Activated CD4-positive, alpha-beta T cell treated with anti-CD3 and anti-CD28 coated beads for 1 hour (primary cell): ENCODE measurements at regions not wholly inside any gene's neighbourhood (a gene's known extent, or its start where the extent isn't known, plus 50 kb on each side); places are given as distances from the start of the nearest gene placed in this dataset.
"Not testable (repeated sequence)": the region's sequence is repeated elsewhere in the genome, so short reads cannot be mapped to it uniquely, and the experiment has no call there.

Experiments
- DNase-seq: peaks from one replicate; pipeline ENCODE4 v3.0.0-alpha.2; 2020

GRCh38 chr22:17318817-17319216 is 50.4 kb upstream of the CECR2 start:
- no peak for DNase-seq

GRCh38 chr22:17315310-17315709 is 54.0 kb upstream of the CECR2 start:
- no peak for DNase-seq

DNA sequence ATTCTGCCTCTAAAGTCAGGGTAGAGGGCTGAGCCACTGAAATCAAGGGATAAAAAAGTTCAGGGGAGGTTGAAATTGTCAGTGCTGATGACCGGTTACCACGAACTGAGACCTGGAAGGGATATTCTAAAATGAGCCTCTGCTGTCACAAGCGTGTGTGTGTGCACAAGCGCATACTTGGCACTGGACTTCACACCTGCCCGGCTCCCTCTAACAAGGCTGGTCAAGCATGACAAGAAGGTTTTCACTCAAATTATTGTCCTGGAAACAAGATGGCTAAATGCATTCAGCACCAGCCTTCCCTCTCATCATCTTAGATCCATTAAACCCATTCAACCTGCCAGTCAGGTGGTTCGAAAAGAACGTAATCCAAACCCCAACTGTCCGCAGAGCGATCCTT is 54.8 kb upstream of the CECR2 start:
- no peak for DNase-seq

DNA sequence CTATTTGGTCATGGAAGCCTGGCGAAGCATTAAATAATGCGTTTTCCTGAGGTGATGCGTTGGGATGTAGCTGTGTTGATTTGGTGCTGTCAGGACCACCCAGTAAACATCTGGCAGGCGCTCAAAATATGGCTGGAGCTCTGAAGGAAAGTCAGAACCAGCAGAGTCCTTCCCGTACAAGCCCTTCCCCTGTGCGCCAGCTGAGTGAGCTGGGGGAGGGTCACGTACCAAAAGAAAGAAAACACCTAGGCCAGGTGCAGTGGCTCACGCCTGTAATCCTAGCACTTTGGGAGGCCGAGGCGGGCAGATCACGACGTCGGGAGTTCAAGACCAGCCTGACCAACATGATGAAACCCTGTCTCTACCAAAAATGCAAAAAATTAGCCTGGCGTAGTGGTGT is 55.6 kb upstream of the CECR2 start:
- no peak for DNase-seq

DNA sequence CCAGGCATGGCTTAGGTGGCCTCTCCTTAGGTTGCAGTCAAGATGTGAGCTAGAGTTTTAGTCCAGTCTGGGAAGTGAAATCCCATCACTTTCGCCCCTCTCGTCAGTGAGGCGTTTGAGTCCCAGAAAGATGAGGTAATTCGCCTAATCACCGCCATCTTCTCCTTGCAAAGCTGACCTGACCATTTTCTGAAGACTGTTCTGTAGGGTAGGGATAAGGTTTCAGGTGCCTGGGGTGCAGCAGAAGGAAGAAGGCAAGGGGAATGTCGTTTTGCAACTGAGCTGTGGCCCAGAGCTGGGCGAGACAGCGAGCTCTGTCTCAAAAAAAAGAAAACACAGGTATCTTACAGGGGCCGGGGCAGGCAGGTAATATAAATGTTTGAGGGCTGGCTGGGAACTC is 61.7 kb upstream of the CECR2 start:
- no peak for DNase-seq

- no peak for DNase-seq
Measured at GRCh38 chr22:17305076-17305475, 64.2 kb upstream of the CECR2 start.

- peak; percentile 39 for DNase-seq
Measured at GRCh38 chr22:17303840-17304779, 65.2 kb upstream of the CECR2 start.

GRCh38 chr22:17303441-17303839 is 65.8 kb upstream of the CECR2 start:
- no peak for DNase-seq

DNA sequence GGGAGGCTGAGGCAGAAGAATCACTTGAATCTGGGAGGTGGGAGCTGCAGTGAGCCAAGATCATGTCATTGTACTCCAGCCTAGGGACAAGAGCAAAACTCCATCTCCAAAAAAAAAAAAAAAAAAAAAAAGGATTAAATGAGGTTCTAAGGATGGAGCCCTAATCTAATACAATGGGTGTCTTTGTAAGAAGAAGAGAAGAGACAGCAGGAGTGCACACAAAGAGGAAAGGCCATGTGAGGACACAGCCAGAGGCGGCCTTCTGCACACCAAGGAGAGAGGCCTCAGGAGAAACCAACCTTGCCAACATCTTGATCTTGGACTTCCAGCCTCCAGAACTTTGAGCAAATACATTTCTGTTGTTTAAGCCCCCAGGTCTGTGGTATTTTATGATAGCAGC is 66.6 kb upstream of the CECR2 start:
- DNase-seq: no peak

DNA sequence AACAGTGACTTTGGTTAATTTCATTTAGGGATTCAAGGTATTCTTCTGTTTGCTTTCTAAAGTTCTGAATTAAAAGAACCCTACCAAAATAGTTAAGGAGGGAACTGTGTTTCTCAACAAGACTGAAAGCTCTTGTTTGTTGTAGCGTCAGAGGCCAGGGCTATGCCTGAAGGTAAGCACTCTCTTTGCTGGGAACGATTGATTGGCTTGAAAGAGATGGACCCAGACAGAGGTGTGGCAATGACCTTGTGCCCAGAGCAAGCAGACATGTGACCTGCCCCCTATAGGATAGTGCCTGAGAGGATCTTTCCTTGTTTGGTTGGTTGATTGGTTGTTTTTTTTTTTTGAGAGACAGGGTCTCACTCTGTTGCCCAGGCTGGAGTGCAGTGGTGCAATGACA is 68.3 kb upstream of the CECR2 start:
- DNase-seq: no peak

GRCh38 chr22:17298805-17299502 is 70.3 kb upstream of the CECR2 start:
- not testable (repeated sequence) for DNase-seq

- DNase-seq: no peak
Measured at GRCh38 chr22:17285656-17286055, 66.4 kb upstream of the ADA2 start.

- no peak for DNase-seq
Measured at GRCh38 chr22:17284888-17285287, 65.7 kb upstream of the ADA2 start.

DNA sequence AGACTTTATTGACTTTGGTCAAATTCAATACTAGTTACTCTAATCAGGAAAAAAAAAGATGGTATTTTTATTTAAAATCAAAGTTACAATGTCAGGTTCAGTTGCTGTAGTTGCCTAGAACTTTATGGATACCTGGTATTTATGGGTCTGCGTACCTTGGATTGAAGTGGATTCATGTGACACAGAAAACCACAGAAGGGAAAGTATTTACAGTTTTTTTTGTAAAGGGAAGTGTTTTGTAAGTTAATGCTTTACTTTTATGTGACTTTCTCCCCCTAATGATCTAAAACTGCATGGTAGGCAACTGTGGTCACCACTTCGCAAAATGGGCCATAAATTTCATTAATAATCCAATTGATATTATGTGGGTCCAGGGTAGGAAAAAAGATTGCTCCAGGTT is 65.2 kb upstream of the ADA2 start:
- DNase-seq: no peak

- not testable (repeated sequence) for DNase-seq
Measured at GRCh38 chr22:17283865-17284264, 64.6 kb upstream of the ADA2 start.

GRCh38 chr22:17283423-17283822 is 64.2 kb upstream of the ADA2 start:
- no peak for DNase-seq

- no peak for DNase-seq
Measured at GRCh38 chr22:17281440-17281841, 62.2 kb upstream of the ADA2 start.

GRCh38 chr22:17281026-17281425 is 61.8 kb upstream of the ADA2 start:
- DNase-seq: no peak

GRCh38 chr22:17272511-17272991 is 53.3 kb upstream of the ADA2 start:
- no peak for DNase-seq

GRCh38 chr22:17271711-17272451 is 52.6 kb upstream of the ADA2 start:
- DNase-seq: no peak

DNA sequence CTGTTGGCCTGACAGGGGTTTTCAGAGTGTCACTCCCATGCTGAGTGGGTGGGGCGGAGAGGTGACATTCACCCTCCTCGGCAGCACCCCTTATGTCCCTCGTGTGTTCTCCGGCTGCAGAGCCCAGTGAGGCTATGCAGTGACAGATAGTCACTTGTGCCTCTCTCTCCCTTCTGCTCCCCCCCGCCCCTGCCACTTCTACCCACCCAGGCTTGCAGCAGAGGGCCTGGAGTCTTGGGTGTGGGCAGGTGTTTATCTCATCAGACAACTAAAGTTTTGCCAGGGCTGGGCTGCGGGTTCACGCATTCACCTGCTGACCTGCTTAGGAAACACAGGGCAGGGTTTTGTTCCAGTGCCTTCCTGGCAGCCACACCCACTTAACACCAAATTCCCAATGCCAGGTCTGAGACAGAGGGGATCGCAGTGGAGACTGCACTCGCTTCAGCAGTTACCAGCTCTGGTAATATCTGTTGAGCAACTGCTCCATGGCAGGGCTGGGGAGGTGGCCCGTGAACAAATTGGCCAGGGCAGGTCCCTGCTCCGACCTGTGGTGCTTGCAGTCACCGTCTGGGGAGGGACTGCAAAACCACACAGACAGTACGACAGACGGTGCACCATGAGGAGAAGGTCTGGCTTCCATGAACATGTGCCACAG is 50.5 kb upstream of the ADA2 start:
- DNase-seq: no peak

DNA sequence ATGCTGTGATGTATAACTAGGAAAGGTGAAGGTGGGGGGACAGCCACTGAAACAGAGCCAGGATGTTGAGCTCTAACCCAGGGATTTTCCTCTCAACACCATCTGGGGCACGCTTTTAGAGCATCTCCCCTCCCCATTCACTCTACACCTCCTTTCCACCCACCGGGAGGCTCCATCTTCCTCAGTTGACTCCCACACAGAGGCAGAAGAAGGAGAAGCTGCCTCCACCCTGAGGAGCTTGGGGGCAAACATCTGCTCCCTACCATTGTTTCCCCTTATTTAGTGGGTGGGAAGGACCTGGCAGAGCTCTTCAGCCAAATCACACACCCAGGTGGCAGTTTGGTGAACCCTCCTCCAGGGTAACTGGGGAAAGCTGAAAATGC is 50.0 kb upstream of the ADA2 start:
- no peak for DNase-seq
